ENCODE measurements at regions not wholly inside any gene's neighbourhood (a gene's known extent, or its start where the extent isn't known, plus 50 kb on each side); places are given as distances from the start of the nearest gene placed in this dataset.
"Not testable (repeated sequence)": the region's sequence is repeated elsewhere in the genome, so short reads cannot be mapped to it uniquely, and the experiment has no call there.

DNA sequence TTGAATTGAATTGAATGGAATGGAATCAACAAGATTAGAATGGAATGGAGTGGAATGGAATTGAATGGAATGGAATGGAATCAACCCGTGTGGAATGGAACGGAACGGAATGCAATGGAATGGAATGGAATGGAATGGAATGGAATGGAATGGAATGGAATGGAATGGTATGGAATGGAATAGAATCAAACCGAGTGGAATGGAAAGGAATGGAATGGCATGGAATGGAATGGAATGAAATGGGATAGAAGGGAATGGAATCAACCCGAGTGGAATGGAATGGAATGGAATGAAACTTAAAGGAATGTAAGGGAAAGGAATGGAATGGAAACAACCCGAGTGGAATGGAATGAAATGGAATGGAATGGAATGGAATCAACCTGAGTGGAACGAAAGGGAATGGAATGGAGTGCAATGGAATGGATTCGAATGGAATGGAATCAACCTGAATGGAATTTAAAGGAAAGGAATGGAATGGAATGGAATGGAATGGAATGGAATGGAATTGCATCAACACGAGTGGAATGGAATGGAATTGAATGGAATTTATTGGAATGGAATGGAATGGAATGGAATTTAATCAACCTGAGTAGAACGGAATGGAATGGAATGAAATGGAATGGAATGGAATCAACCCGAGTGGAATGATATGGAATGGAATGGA lies 1146.6 kb downstream of the RPIA start:
- TF ChIP-seq STAT3 (IDR thresholded peaks at IDR 0.05; ENCODE audit: low read depth, low read length): no peak
- H3K4me3 ChIP-seq: no peak overlapping the region
- no peak for FAIRE-seq
- in situ Hi-C loops (cut with MboI): no loop called here
- H2AFZ ChIP-seq (ENCODE audit: control insufficient read depth, low read depth, low read length): no peak overlapping the region
- POLR2A ChIA-PET: no interaction called here
- 35% methylated on average over 11 of the region's 11 CpGs for WGBS (ENCODE audit: insufficient coverage, insufficient replicate concordance, low lambda C conversion rate, missing lambda C conversion rate)
- H3K27me3 ChIP-seq (replicated peaks in 1 of 2; ENCODE audit: control insufficient read depth in 2 of 2, insufficient read depth in 2 of 2, low read length in 1 of 2): no peaks in the 10 kb centered on the region
- H3K4me1 ChIP-seq (ENCODE audit: control insufficient read depth, insufficient read depth, low read length): no peaks in the 10 kb centered on the region
- H3K4me2 ChIP-seq (ENCODE audit: control insufficient read depth, insufficient read depth): no peak overlapping the region
- no peaks in the 10 kb centered on the region for H3K79me2 ChIP-seq (ENCODE audit: control insufficient read depth, insufficient read depth, low read length)
- intact Hi-C loops (cut with micrococcal nuclease; ENCODE audit: unreplicated experiment): no loop called here
- H3K27ac ChIP-seq (ENCODE audit: control insufficient read depth, insufficient read depth): no peak overlapping the region
- no peak for ATAC-seq
- CTCF ChIA-PET: no interaction called here
- RAD21 ChIA-PET (ENCODE audit: unreplicated experiment): no interaction called here
- BruUV-seq (replicated peaks): no TSS peak
- no peak for DNase-seq (ENCODE audit: low read depth, low spot score)
- H3K36me3 ChIP-seq (ENCODE audit: control insufficient read depth in 2 of 2, insufficient read depth in 2 of 2, low read length in 1 of 2): no peaks in the 10 kb centered on the region
- H4K20me1 ChIP-seq (ENCODE audit: control insufficient read depth, insufficient read depth): no peaks in the 10 kb centered on the region
- SMC1A ChIA-PET (ENCODE audit: uncharacterized antibody, unreplicated experiment): no interaction called here
- peaks cover 23% of the 10 kb centered on the region for H3K9me3 ChIP-seq (replicated peaks; ENCODE audit: control insufficient read depth, insufficient read depth, low read length)
- no peak overlapping the region for H3K9ac ChIP-seq (ENCODE audit: control insufficient read depth, insufficient read depth, low read length)

- H3K27me3 ChIP-seq (replicated peaks in 1 of 2; ENCODE audit: control insufficient read depth in 2 of 2, insufficient read depth in 2 of 2, low read length in 1 of 2); DNase-seq (ENCODE audit: low read depth, low spot score); ATAC-seq; H3K79me2 ChIP-seq (ENCODE audit: control insufficient read depth, insufficient read depth, low read length); H4K20me1 ChIP-seq (ENCODE audit: control insufficient read depth, insufficient read depth); H3K27ac ChIP-seq (ENCODE audit: control insufficient read depth, insufficient read depth); RAD21 ChIA-PET (ENCODE audit: unreplicated experiment); intact Hi-C loops (cut with micrococcal nuclease; ENCODE audit: unreplicated experiment); H3K9ac ChIP-seq (ENCODE audit: control insufficient read depth, insufficient read depth, low read length); CTCF ChIA-PET; BruUV-seq (replicated peaks); FAIRE-seq; H2AFZ ChIP-seq (ENCODE audit: control insufficient read depth, low read depth, low read length); H3K36me3 ChIP-seq (ENCODE audit: control insufficient read depth in 2 of 2, insufficient read depth in 2 of 2, low read length in 1 of 2); POLR2A ChIA-PET; H3K4me2 ChIP-seq (ENCODE audit: control insufficient read depth, insufficient read depth); SMC1A ChIA-PET (ENCODE audit: uncharacterized antibody, unreplicated experiment); H3K4me1 ChIP-seq (ENCODE audit: control insufficient read depth, insufficient read depth, low read length); H3K4me3 ChIP-seq: not testable (repeated sequence)
- in situ Hi-C loops (cut with MboI): loop anchor here (10.0 kb wide), 1 partner anchor 1095 kb away; no protein-coding TSS in a partner anchor
- peaks cover 19% of the 10 kb centered on the region for H3K9me3 ChIP-seq (replicated peaks; ENCODE audit: control insufficient read depth, insufficient read depth, low read length)
- 47% methylated on average over 9 of the region's 9 CpGs for WGBS (ENCODE audit: insufficient coverage, insufficient replicate concordance, low lambda C conversion rate, missing lambda C conversion rate)
Measured at GRCh38 chr2:89840175-89840574, 1148.7 kb downstream of the RPIA start.

DNA sequence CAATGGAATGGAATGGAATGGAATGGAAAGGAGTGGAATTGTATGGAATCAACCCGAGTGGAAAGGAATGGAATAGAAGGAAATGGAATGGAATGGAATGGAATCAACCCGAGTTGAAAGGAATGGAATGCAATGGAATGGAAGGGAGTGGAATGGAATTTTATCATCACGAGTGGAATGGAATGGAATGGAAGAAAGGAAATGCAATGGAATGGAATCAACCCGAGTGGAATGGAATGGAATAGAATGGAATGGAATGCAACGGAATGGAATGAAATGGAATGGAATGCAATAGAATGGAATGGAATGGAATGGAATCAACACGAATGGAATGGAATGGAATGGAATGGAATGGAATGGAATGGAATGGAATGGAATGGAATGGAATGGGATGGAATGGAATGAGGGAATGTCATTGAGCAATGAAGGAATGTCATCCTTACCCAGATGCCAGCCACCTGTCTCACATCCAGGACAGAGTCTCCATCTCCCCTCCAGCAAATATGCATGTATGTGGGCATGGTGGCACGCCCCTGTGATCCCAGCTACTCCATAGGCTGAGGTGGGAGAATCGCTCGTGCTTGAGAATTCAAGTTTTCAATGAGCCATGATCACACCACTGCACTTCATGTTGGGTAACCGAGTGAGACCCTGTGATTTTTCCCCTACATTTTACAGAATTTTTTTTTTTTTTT lies 1149.5 kb downstream of the RPIA start:
- H3K79me2 ChIP-seq (ENCODE audit: control insufficient read depth, insufficient read depth, low read length); RAD21 ChIA-PET (ENCODE audit: unreplicated experiment); CTCF ChIA-PET; DNase-seq (ENCODE audit: low read depth, low spot score); H3K36me3 ChIP-seq (ENCODE audit: control insufficient read depth in 2 of 2, insufficient read depth in 2 of 2, low read length in 1 of 2); BruUV-seq (replicated peaks); H4K20me1 ChIP-seq (ENCODE audit: control insufficient read depth, insufficient read depth); H3K9ac ChIP-seq (ENCODE audit: control insufficient read depth, insufficient read depth, low read length); H3K27ac ChIP-seq (ENCODE audit: control insufficient read depth, insufficient read depth); H3K4me2 ChIP-seq (ENCODE audit: control insufficient read depth, insufficient read depth); ATAC-seq; FAIRE-seq; intact Hi-C loops (cut with micrococcal nuclease; ENCODE audit: unreplicated experiment); H3K27me3 ChIP-seq (replicated peaks in 1 of 2; ENCODE audit: control insufficient read depth in 2 of 2, insufficient read depth in 2 of 2, low read length in 1 of 2); SMC1A ChIA-PET (ENCODE audit: uncharacterized antibody, unreplicated experiment); H3K4me3 ChIP-seq; H2AFZ ChIP-seq (ENCODE audit: control insufficient read depth, low read depth, low read length); POLR2A ChIA-PET; H3K4me1 ChIP-seq (ENCODE audit: control insufficient read depth, insufficient read depth, low read length): not testable (repeated sequence)
- in situ Hi-C loops (cut with MboI): loop anchor here (10.0 kb wide), 1 partner anchor 1096 kb away; no protein-coding TSS in a partner anchor
- WGBS (ENCODE audit: insufficient coverage, insufficient replicate concordance, low lambda C conversion rate, missing lambda C conversion rate): 30% methylated on average over 10 of the region's 10 CpGs
- H3K9me3 ChIP-seq (replicated peaks; ENCODE audit: control insufficient read depth, insufficient read depth, low read length): peaks cover 17% of the 10 kb centered on the region

Data from GM12878 (cell line).